ENCODE measurements at regions not wholly inside any gene's neighbourhood (a gene's known extent, or its start where the extent isn't known, plus 50 kb on each side); places are given as distances from the start of the nearest gene placed in this dataset.

DNA sequence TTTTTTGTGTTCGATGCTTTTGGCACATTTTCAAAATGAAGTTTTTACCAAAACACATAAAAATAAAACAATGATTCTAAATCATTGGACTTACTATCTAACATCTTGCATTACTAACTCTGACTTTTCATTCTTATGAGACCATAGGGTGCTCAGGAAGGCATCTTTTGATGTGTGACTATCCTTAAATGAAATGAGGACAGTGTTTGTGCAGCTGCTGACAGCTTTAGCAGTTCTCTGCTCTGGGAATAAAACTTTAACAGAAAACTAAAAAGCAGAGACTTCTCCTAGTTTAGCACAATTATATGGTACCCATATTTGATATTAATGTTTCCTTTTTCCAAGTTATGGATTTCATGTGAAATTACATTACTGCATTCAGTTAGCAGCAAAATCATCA is 471.6 kb downstream of the ARL4A start:
- no peak for TF ChIP-seq EZH2phosphoT487 (conservative IDR thresholded peaks at IDR 0.05; ENCODE audit: low read length)
- TF ChIP-seq, protein P1, sequence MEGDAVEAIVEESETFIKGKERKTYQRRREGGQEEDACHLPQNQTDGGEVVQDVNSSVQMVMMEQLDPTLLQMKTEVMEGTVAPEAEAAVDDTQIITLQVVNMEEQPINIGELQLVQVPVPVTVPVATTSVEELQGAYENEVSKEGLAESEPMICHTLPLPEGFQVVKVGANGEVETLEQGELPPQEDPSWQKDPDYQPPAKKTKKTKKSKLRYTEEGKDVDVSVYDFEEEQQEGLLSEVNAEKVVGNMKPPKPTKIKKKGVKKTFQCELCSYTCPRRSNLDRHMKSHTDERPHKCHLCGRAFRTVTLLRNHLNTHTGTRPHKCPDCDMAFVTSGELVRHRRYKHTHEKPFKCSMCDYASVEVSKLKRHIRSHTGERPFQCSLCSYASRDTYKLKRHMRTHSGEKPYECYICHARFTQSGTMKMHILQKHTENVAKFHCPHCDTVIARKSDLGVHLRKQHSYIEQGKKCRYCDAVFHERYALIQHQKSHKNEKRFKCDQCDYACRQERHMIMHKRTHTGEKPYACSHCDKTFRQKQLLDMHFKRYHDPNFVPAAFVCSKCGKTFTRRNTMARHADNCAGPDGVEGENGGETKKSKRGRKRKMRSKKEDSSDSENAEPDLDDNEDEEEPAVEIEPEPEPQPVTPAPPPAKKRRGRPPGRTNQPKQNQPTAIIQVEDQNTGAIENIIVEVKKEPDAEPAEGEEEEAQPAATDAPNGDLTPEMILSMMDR (IDR thresholded peaks at IDR 0.05; ENCODE audit: insufficient read depth, low read length, poor library complexity, severe bottlenecking): no peak

All from SU-DHL-6 (cell line).